WTC11 (cell line): ENCODE measurements at regions not wholly inside any gene's neighbourhood (a gene's known extent, or its start where the extent isn't known, plus 50 kb on each side); places are given as distances from the start of the nearest gene placed in this dataset.
"Not testable (repeated sequence)": the region's sequence is repeated elsewhere in the genome, so short reads cannot be mapped to it uniquely, and the experiment has no call there.

ENCODE experiments used
- ATAC-seq: fragments of 200-7000 bp; cut with Tn5 transposase; 2 replicates; pipeline ENCODE4 v1.10.0; 2021; ENCODE audit warnings: mild to moderate bottlenecking, moderate library complexity
- CTCF ChIA-PET: fragments of 300-600 bp; sonication (Branson Sonifier 250); formaldehyde crosslinking; loops from one replicate; lab custom pipeline; 2021; ENCODE audit warnings: antibody characterized with exemption; lab: Charles Lee
- POLR2A ChIA-PET: fragments of 350-600 bp; sonication (Branson Sonifier 250); formaldehyde crosslinking; loops from one replicate; lab custom pipeline; 2021; ENCODE audit warnings: antibody characterized with exemption; lab: Charles Lee
- DNase-seq: peaks from one replicate; pipeline ENCODE4 v3.0.0; 2021; ENCODE audit warnings: low spot score
- H3K27ac Mint-ChIP-seq: 2 replicates; pipeline ENCODE4 v1.8.0; 2021; ENCODE audit warnings: mixed read lengths
- H3K27me3 Mint-ChIP-seq: 2 replicates; pipeline ENCODE4 v1.8.0; 2021; ENCODE audit warnings: low read depth, mild to moderate bottlenecking, moderate library complexity, mixed read lengths
- H3K36me3 Mint-ChIP-seq: 2 replicates; pipeline ENCODE4 v1.8.0; 2021; ENCODE audit warnings: mixed read lengths
- H3K4me1 Mint-ChIP-seq: 2 replicates; pipeline ENCODE4 v1.8.0; 2022; ENCODE audit warnings: mixed read lengths
- H3K4me3 Mint-ChIP-seq: 2 replicates; pipeline ENCODE4 v1.8.0; 2021; ENCODE audit warnings: mild to moderate bottlenecking, moderate library complexity, mixed read lengths
- H3K9me3 Mint-ChIP-seq: 2 replicates; pipeline ENCODE4 v1.8.0; 2021; ENCODE audit warnings: mixed read lengths
- CBFB ChIP-seq: sonication (generic); formaldehyde crosslinking; IDR thresholded peaks from 2 replicates; pipeline ENCODE4 v1.8.1; 2022; ENCODE audit warnings: mild to moderate bottlenecking, low read depth, missing genetic modification reagents
- CDX4 ChIP-seq: fragments of 250-450 bp; sonication (Bioruptor Pico); IDR thresholded peaks from 2 replicates; pipeline ENCODE4 v1.9.0; 2021; ENCODE audit warnings: moderate library complexity, mild to moderate bottlenecking, inconsistent platforms, borderline replicate concordance
- CTCF ChIP-seq: fragments of 200-600 bp; IDR thresholded peaks from 2 replicates; pipeline ENCODE4 v1.8.0; 2022; ENCODE audit warnings: antibody characterized with exemption
- ELF4 ChIP-seq: sonication (generic); formaldehyde crosslinking; IDR thresholded peaks from 2 replicates; pipeline ENCODE4 v1.8.1; 2022; ENCODE audit warnings: low read depth, mild to moderate bottlenecking, moderate library complexity, missing genetic modification reagents
- FOXP4 ChIP-seq: sonication (generic); formaldehyde crosslinking; IDR thresholded peaks from 2 replicates; pipeline ENCODE4 v1.8.0; 2022; ENCODE audit warnings: mild to moderate bottlenecking, missing genetic modification reagents
- IRF1 ChIP-seq: sonication (generic); formaldehyde crosslinking; IDR thresholded peaks from 2 replicates; pipeline ENCODE4 v1.8.0; 2023; ENCODE audit warnings: missing genetic modification reagents
- JAZF1 ChIP-seq: fragments of 250-450 bp; sonication (Bioruptor Pico); IDR thresholded peaks from 2 replicates; pipeline ENCODE4 v1.9.0; 2021; ENCODE audit warnings: moderate library complexity, mild to moderate bottlenecking, inconsistent platforms
- JUN ChIP-seq: sonication (generic); formaldehyde crosslinking; IDR thresholded peaks from 2 replicates; pipeline ENCODE4 v1.8.0; 2023; ENCODE audit warnings: mild to moderate bottlenecking, missing genetic modification reagents
- NR1H2 ChIP-seq: sonication (generic); formaldehyde crosslinking; IDR thresholded peaks from 2 replicates; pipeline ENCODE4 v1.9.0; 2021; ENCODE audit warnings: mild to moderate bottlenecking, moderate library complexity, missing genetic modification reagents
- PRRX2 ChIP-seq: fragments of 250-450 bp; sonication (Bioruptor Pico); IDR thresholded peaks from 2 replicates; pipeline ENCODE4 v1.8.0; 2021; ENCODE audit warnings: mild to moderate bottlenecking
- RORB ChIP-seq: fragments of 250-450 bp; sonication (Bioruptor Pico); IDR thresholded peaks from 2 replicates; pipeline ENCODE4 v1.9.0; 2021; ENCODE audit warnings: mild to moderate bottlenecking
- SOX15 ChIP-seq: fragments of 250-450 bp; sonication (Bioruptor Pico); IDR thresholded peaks from 2 replicates; pipeline ENCODE4 v1.9.0; 2021; ENCODE audit warnings: mild to moderate bottlenecking
- TCF7 ChIP-seq: sonication (generic); formaldehyde crosslinking; IDR thresholded peaks from 2 replicates; pipeline ENCODE4 v1.8.0; 2022; ENCODE audit warnings: mild to moderate bottlenecking, low read depth, missing genetic modification reagents, moderate library complexity
- TF ChIP-seq, protein P1 (sequence below): fragments of 250-450 bp; sonication (Bioruptor Pico); IDR thresholded peaks from 2 replicates; pipeline ENCODE4 v1.9.0; 2021; ENCODE audit warnings: mild to moderate bottlenecking, borderline replicate concordance
- TF ChIP-seq, protein P2 (sequence below): sonication (generic); formaldehyde crosslinking; IDR thresholded peaks from 2 replicates; pipeline ENCODE4 v1.8.0; 2022; ENCODE audit warnings: mild to moderate bottlenecking, missing genetic modification reagents

DNA sequence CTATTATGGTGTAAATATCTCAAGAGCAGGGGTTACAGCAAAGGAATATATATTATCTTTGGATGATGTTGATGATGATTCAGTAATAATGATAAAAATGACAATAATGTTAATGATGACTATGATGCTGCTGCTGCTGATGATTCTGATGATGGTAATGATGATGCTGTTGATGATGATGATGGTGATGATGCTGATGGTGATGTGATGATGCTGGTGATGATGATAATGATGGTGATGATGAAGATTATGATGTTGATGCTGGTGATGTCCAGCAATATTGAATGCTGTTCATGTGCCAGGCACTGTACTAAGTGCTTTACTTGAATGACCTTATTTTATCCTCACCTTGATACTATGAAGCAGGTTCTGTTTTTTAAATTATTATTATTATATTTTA, 226.0 kb upstream of the ANKH start:
- Mint-ChIP-seq H3K27me3 (no peaks in the 10 kb centered on the region; the same call in none of the 2 replicates), H3K4me1 (no peaks in the 10 kb centered on the region), H3K4me3 (no peak overlapping the region), H3K9me3 (peaks cover 9% of the 10 kb centered on the region), H3K27ac (no peak overlapping the region), H3K36me3 (no peaks in the 10 kb centered on the region)
- POLR2A ChIA-PET: no interaction called here
- no peak for ATAC-seq
- CTCF ChIA-PET: no interaction called here
- no peak for DNase-seq
- TF ChIP-seq JAZF1 (CRISPR knock-in tag) (no peak), JUN (CRISPR knock-in tag) (no peak), SOX15 (CRISPR knock-in tag) (no peak), IRF1 (CRISPR knock-in tag) (no peak), PRRX2 (no peak), ELF4 (no peak), CBFB (CRISPR knock-in tag) (no peak), TCF7 (no peak), CTCF (no peak), FOXP4 (CRISPR knock-in tag) (no peak), RORB (CRISPR knock-in tag) (no peak), NR1H2 (CRISPR knock-in tag) (no peak), CDX4 (CRISPR knock-in tag) (no peak)
- TF ChIP-seq, protein P1, sequence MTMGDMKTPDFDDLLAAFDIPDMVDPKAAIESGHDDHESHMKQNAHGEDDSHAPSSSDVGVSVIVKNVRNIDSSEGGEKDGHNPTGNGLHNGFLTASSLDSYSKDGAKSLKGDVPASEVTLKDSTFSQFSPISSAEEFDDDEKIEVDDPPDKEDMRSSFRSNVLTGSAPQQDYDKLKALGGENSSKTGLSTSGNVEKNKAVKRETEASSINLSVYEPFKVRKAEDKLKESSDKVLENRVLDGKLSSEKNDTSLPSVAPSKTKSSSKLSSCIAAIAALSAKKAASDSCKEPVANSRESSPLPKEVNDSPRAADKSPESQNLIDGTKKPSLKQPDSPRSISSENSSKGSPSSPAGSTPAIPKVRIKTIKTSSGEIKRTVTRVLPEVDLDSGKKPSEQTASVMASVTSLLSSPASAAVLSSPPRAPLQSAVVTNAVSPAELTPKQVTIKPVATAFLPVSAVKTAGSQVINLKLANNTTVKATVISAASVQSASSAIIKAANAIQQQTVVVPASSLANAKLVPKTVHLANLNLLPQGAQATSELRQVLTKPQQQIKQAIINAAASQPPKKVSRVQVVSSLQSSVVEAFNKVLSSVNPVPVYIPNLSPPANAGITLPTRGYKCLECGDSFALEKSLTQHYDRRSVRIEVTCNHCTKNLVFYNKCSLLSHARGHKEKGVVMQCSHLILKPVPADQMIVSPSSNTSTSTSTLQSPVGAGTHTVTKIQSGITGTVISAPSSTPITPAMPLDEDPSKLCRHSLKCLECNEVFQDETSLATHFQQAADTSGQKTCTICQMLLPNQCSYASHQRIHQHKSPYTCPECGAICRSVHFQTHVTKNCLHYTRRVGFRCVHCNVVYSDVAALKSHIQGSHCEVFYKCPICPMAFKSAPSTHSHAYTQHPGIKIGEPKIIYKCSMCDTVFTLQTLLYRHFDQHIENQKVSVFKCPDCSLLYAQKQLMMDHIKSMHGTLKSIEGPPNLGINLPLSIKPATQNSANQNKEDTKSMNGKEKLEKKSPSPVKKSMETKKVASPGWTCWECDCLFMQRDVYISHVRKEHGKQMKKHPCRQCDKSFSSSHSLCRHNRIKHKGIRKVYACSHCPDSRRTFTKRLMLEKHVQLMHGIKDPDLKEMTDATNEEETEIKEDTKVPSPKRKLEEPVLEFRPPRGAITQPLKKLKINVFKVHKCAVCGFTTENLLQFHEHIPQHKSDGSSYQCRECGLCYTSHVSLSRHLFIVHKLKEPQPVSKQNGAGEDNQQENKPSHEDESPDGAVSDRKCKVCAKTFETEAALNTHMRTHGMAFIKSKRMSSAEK (CRISPR knock-in tag): no peak
- TF ChIP-seq, protein P2, sequence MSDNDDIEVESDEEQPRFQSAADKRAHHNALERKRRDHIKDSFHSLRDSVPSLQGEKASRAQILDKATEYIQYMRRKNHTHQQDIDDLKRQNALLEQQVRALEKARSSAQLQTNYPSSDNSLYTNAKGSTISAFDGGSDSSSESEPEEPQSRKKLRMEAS: no peak

DNA sequence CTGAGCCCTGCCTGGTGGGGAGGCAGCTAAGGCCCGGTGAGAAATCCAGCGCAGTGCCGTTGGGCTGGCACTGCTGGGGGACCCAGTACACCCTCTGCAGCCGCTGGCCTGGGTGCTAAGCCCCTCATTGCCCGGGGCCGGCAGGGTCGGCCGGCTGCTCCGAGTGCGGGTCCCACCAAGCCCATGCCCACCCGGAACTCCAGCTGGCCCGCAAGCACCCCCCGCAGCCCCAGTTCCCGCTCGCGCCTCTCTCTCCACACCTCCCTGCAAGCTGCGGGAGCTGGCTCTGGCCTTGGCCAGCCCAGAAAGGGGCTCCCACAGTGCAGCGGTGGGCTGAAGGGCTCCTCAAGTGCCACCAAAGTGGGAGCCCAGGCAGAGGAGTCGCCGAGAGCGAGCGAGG, 225.1 kb upstream of the ANKH start:
- H3K36me3 Mint-ChIP-seq, H3K4me1 Mint-ChIP-seq, H3K9me3 Mint-ChIP-seq, H3K4me3 Mint-ChIP-seq, DNase-seq, ATAC-seq, H3K27me3 Mint-ChIP-seq, H3K27ac Mint-ChIP-seq: not testable (repeated sequence)
- POLR2A ChIA-PET: interaction anchor here (0.6 kb wide), 1 partner anchor 34 kb away, joined by 3 read pairs; no protein-coding TSS in a partner anchor
- CTCF ChIA-PET: interaction anchor here (0.7 kb wide), 1 partner anchor 9 kb away, joined by 3 read pairs; no protein-coding TSS in a partner anchor
